ENCODE measurements at regions not wholly inside any gene's neighbourhood (a gene's known extent, or its start where the extent isn't known, plus 50 kb on each side); places are given as distances from the start of the nearest gene placed in this dataset.

DNA sequence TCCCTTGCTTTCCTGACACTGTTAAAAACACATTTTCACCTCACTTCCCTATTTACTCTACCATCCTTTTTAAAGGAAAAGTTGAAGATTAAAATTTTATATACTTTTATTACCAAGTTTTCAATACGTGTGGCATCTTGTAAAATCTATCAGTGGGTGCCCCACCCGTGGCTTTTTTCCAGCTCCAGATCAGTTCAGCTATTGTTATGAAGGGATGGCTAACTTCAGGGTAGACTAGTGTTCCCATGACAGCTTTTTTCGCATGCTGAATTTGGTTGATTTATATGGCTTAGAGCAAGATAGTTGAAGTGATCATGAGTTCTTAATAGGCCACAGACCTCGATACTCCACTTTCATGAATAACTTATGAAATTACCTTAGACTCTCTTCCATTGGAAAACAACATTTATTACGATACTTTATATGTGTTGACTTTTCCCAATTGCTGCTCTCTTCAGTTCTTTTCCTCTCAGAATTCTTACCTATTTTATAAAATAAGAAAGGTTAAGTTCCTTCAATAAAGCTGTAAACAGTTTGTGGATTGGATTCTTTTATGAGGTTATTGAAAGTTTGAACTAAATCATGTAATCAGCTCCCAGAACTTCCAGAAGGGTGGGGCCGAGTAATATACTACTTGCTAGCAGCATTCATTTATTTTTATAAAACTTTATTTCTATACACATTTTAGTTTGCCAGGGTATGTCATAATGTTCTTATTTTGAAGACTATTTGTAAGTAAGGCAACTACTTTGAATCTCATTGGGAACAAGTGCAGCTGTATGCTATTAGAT lies 680.9 kb downstream of the SATB2 start:
- no peak for DNase-seq (ENCODE audit: low read depth in 6 of 9, low spot score in 9 of 9)
- 88% methylated on average over 6 of the region's 6 CpGs for whole genome bisulfite sequencing

GRCh38 chr2:198775737-198776136 lies 682.0 kb downstream of the SATB2 start:
- Histone ChIP-seq H3K27ac (ENCODE audit: low read depth in 1 of 2, low read length in 1 of 2) (no peak overlapping the region), H3K27me3 (ENCODE audit: control insufficient read depth in 2 of 2, insufficient read depth in 1 of 2, low read length in 1 of 2) (no peaks in the 10 kb centered on the region), H3K4me3 (ENCODE audit: low read length in 2 of 2) (no peak overlapping the region), H3K4me1 (ENCODE audit: control insufficient read depth in 2 of 2, insufficient read depth in 2 of 2, low read length in 2 of 2) (no peaks in the 10 kb centered on the region), H3K9me3 (ENCODE audit: control insufficient read depth in 2 of 2, insufficient read depth in 1 of 2, low read length in 1 of 2) (no peaks in the 10 kb centered on the region), H3K36me3 (ENCODE audit: control insufficient read depth in 2 of 2, insufficient read depth in 2 of 2, low read length in 1 of 2) (no peaks in the 10 kb centered on the region)
- WGBS = 74% methylated on average over 5 of the region's 5 CpGs
- no peak for DNase-seq (ENCODE audit: low read depth in 6 of 9, low spot score in 9 of 9)

More for the DNA sequence above, 680.9 kb downstream of the SATB2 start:
- Histone ChIP-seq H3K4me3 (ENCODE audit: low read length in 2 of 2) (no peak overlapping the region), H3K9me3 (ENCODE audit: control insufficient read depth in 2 of 2, insufficient read depth in 1 of 2, low read length in 1 of 2) (no peaks in the 10 kb centered on the region), H3K27ac (ENCODE audit: low read depth in 1 of 2, low read length in 1 of 2) (no peak overlapping the region), H3K27me3 (ENCODE audit: control insufficient read depth in 2 of 2, insufficient read depth in 1 of 2, low read length in 1 of 2) (no peaks in the 10 kb centered on the region), H3K36me3 (ENCODE audit: control insufficient read depth in 2 of 2, insufficient read depth in 2 of 2, low read length in 1 of 2) (no peaks in the 10 kb centered on the region), H3K4me1 (ENCODE audit: control insufficient read depth in 2 of 2, insufficient read depth in 2 of 2, low read length in 2 of 2) (no peaks in the 10 kb centered on the region)

- WGBS = 83% methylated on average over 2 of the region's 2 CpGs
- no peak overlapping the region for H3K4me3 ChIP-seq (ENCODE audit: low read length in 2 of 2)
- DNase-seq (ENCODE audit: low read depth in 6 of 9, low spot score in 9 of 9) = no peak
- no peaks in the 10 kb centered on the region for H3K9me3 ChIP-seq (ENCODE audit: control insufficient read depth in 2 of 2, insufficient read depth in 1 of 2, low read length in 1 of 2)
- H3K27ac ChIP-seq (ENCODE audit: low read depth in 1 of 2, low read length in 1 of 2) = no peak overlapping the region
- no peaks in the 10 kb centered on the region for H3K36me3 ChIP-seq (ENCODE audit: control insufficient read depth in 2 of 2, insufficient read depth in 2 of 2, low read length in 1 of 2)
- no peaks in the 10 kb centered on the region for H3K27me3 ChIP-seq (ENCODE audit: control insufficient read depth in 2 of 2, insufficient read depth in 1 of 2, low read length in 1 of 2)
- H3K4me1 ChIP-seq (ENCODE audit: control insufficient read depth in 2 of 2, insufficient read depth in 2 of 2, low read length in 2 of 2) = no peaks in the 10 kb centered on the region
Measured at GRCh38 chr2:198774576-198774975, 683.2 kb downstream of the SATB2 start.

DNA sequence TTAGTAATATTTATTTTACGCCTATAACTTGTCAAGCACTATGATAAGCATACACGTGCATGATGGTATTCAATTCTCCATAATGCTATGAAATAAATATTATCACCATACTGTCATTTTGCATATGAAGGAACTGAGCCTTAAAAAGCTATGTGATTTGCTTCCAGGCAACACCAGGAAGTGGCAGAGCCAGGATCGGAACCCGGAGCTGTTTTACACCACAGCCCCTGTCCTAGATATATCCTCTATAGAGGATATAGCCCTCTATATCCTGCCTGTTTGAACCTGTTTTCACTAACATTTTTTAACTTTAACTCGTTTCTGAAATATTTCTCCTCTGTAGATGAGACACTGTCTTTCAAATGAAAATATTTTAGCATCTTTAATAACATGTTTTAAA lies 690.0 kb downstream of the SATB2 start:
- no peak for DNase-seq (ENCODE audit: low read depth in 6 of 9, low spot score in 9 of 9)
- Histone ChIP-seq H3K36me3 (ENCODE audit: control insufficient read depth in 2 of 2, insufficient read depth in 2 of 2, low read length in 1 of 2) (no peaks in the 10 kb centered on the region), H3K4me1 (ENCODE audit: control insufficient read depth in 2 of 2, insufficient read depth in 2 of 2, low read length in 2 of 2) (no peaks in the 10 kb centered on the region), H3K27ac (ENCODE audit: low read depth in 1 of 2, low read length in 1 of 2) (no peak overlapping the region), H3K4me3 (ENCODE audit: low read length in 2 of 2) (no peak overlapping the region), H3K9me3 (ENCODE audit: control insufficient read depth in 2 of 2, insufficient read depth in 1 of 2, low read length in 1 of 2) (no peaks in the 10 kb centered on the region), H3K27me3 (ENCODE audit: control insufficient read depth in 2 of 2, insufficient read depth in 1 of 2, low read length in 1 of 2) (no peaks in the 10 kb centered on the region)
- 92% methylated on average over 5 of the region's 5 CpGs for WGBS

GRCh38 chr2:198763793-198764192 lies 693.9 kb downstream of the SATB2 start:
- H3K27ac ChIP-seq (ENCODE audit: low read depth in 1 of 2, low read length in 1 of 2) = no peak overlapping the region
- H3K36me3 ChIP-seq (ENCODE audit: control insufficient read depth in 2 of 2, insufficient read depth in 2 of 2, low read length in 1 of 2) = no peaks in the 10 kb centered on the region
- no peak for DNase-seq (ENCODE audit: low read depth in 6 of 9, low spot score in 9 of 9)
- no peak overlapping the region for H3K4me3 ChIP-seq (ENCODE audit: low read length in 2 of 2)
- no peaks in the 10 kb centered on the region for H3K27me3 ChIP-seq (ENCODE audit: control insufficient read depth in 2 of 2, insufficient read depth in 1 of 2, low read length in 1 of 2)
- H3K4me1 ChIP-seq (ENCODE audit: control insufficient read depth in 2 of 2, insufficient read depth in 2 of 2, low read length in 2 of 2) = no peaks in the 10 kb centered on the region
- no peaks in the 10 kb centered on the region for H3K9me3 ChIP-seq (ENCODE audit: control insufficient read depth in 2 of 2, insufficient read depth in 1 of 2, low read length in 1 of 2)
- WGBS = 58% methylated on average over 1 of the region's 1 CpG

- no peak overlapping the region for H3K27ac ChIP-seq (ENCODE audit: low read depth in 1 of 2, low read length in 1 of 2)
- H3K36me3 ChIP-seq (ENCODE audit: control insufficient read depth in 2 of 2, insufficient read depth in 2 of 2, low read length in 1 of 2) = no peaks in the 10 kb centered on the region
- H3K4me1 ChIP-seq (ENCODE audit: control insufficient read depth in 2 of 2, insufficient read depth in 2 of 2, low read length in 2 of 2) = no peaks in the 10 kb centered on the region
- DNase-seq (ENCODE audit: low read depth in 6 of 9, low spot score in 9 of 9) = no peak
- H3K4me3 ChIP-seq (ENCODE audit: low read length in 2 of 2) = no peak overlapping the region
- H3K27me3 ChIP-seq (ENCODE audit: control insufficient read depth in 2 of 2, insufficient read depth in 1 of 2, low read length in 1 of 2) = no peaks in the 10 kb centered on the region
- H3K9me3 ChIP-seq (ENCODE audit: control insufficient read depth in 2 of 2, insufficient read depth in 1 of 2, low read length in 1 of 2) = no peaks in the 10 kb centered on the region
- WGBS = 85% methylated on average over 3 of the region's 3 CpGs
Measured at GRCh38 chr2:198762441-198762840, 695.3 kb downstream of the SATB2 start.

DNA sequence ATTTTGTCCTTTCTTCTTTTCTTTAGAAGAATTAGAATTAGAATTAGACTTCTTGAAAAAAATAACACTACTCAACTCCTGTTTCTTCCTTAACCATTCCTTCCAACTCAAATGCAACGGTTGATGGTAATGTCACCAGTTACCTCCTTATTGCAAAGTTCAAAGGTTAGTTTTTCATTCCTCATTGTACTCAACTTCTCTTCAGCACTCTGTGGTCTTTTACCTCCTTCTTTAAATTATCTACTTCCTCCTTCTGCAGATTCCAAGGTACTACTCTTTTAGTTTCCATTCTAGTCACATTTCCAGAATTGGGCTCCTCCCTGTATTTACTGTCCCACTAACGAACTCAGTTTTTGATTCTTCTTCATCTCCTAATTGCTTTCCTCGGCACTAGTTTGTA lies 700.7 kb downstream of the SATB2 start:
- Histone ChIP-seq H3K36me3 (ENCODE audit: control insufficient read depth in 2 of 2, insufficient read depth in 2 of 2, low read length in 1 of 2) (no peaks in the 10 kb centered on the region), H3K27ac (ENCODE audit: low read depth in 1 of 2, low read length in 1 of 2) (no peak overlapping the region), H3K9me3 (ENCODE audit: control insufficient read depth in 2 of 2, insufficient read depth in 1 of 2, low read length in 1 of 2) (no peaks in the 10 kb centered on the region), H3K4me3 (ENCODE audit: low read length in 2 of 2) (no peak overlapping the region), H3K27me3 (ENCODE audit: control insufficient read depth in 2 of 2, insufficient read depth in 1 of 2, low read length in 1 of 2) (no peaks in the 10 kb centered on the region), H3K4me1 (ENCODE audit: control insufficient read depth in 2 of 2, insufficient read depth in 2 of 2, low read length in 2 of 2) (no peaks in the 10 kb centered on the region)
- no peak for DNase-seq (ENCODE audit: low read depth in 6 of 9, low spot score in 9 of 9)
- WGBS = 72% methylated on average over 3 of the region's 3 CpGs

- no peaks in the 10 kb centered on the region for H3K9me3 ChIP-seq (ENCODE audit: control insufficient read depth in 2 of 2, insufficient read depth in 1 of 2, low read length in 1 of 2)
- no peaks in the 10 kb centered on the region for H3K27me3 ChIP-seq (ENCODE audit: control insufficient read depth in 2 of 2, insufficient read depth in 1 of 2, low read length in 1 of 2)
- H3K4me1 ChIP-seq (ENCODE audit: control insufficient read depth in 2 of 2, insufficient read depth in 2 of 2, low read length in 2 of 2) = no peaks in the 10 kb centered on the region
- no peak overlapping the region for H3K27ac ChIP-seq (ENCODE audit: low read depth in 1 of 2, low read length in 1 of 2)
- no peak for DNase-seq (ENCODE audit: low read depth in 6 of 9, low spot score in 9 of 9)
- H3K36me3 ChIP-seq (ENCODE audit: control insufficient read depth in 2 of 2, insufficient read depth in 2 of 2, low read length in 1 of 2) = no peaks in the 10 kb centered on the region
- H3K4me3 ChIP-seq (ENCODE audit: low read length in 2 of 2) = no peak overlapping the region
- WGBS = 89% methylated on average over 3 of the region's 3 CpGs
Measured at GRCh38 chr2:198756166-198756565, 701.6 kb downstream of the SATB2 start.

DNA sequence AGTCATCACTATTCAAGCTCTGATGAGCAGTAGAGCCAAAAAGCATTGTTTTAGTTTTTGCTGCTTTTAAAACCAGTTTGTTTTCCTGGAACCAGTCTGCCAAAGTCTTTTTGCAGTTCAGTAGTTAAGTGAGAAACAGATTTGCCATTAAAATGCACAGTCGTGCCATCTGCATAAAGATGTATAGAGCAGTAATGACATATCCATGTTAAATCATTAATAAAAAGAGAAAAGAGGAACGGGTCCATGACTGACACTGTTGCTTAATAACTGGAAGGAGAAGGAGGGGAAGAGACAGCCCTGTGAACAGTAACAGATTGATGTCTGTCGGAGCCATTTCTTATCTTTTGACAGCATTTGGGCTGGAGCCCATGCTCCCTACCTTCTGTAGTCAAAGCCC lies 704.6 kb downstream of the SATB2 start:
- no peak for DNase-seq (ENCODE audit: low read depth in 6 of 9, low spot score in 9 of 9)
- H3K27me3 ChIP-seq (ENCODE audit: control insufficient read depth in 2 of 2, insufficient read depth in 1 of 2, low read length in 1 of 2) = no peaks in the 10 kb centered on the region
- H3K27ac ChIP-seq (ENCODE audit: low read depth in 1 of 2, low read length in 1 of 2) = no peak overlapping the region
- no peak overlapping the region for H3K4me3 ChIP-seq (ENCODE audit: low read length in 2 of 2)
- WGBS = 61% methylated on average over 3 of the region's 3 CpGs
- no peaks in the 10 kb centered on the region for H3K9me3 ChIP-seq (ENCODE audit: control insufficient read depth in 2 of 2, insufficient read depth in 1 of 2, low read length in 1 of 2)
- no peaks in the 10 kb centered on the region for H3K36me3 ChIP-seq (ENCODE audit: control insufficient read depth in 2 of 2, insufficient read depth in 2 of 2, low read length in 1 of 2)
- H3K4me1 ChIP-seq (ENCODE audit: control insufficient read depth in 2 of 2, insufficient read depth in 2 of 2, low read length in 2 of 2) = no peaks in the 10 kb centered on the region

Data from thymus (tissue), 11 donors.